GM21515 (cell line): ENCODE measurements at regions not wholly inside any gene's neighbourhood (a gene's known extent, or its start where the extent isn't known, plus 50 kb on each side); places are given as distances from the start of the nearest gene placed in this dataset.

Source experiments
- ATAC-seq: cut with Tn5 transposase; IDR thresholded peaks from one replicate; pipeline ENCODE4 v1.9.1; 2021; ENCODE audit not compliant: unreplicated experiment

DNA sequence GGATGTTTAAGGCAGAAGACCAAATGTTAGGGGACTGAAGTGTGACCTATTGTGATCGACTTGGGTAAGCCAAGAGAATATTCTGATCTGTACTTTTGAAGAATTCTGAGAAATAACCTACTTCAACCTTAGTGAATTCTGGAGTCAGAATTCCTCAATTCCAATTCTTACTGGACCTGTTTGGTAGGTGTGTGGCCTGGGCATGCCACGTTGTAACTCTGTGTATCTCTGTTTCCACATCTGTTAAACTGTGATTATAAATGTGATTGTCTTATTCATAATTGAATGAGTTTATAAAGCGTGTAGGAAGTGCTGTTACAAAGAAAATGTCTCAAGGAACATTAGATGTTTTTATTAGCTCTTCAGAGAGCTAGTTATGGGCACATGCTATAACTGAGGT, 64.5 kb downstream of the TUSC1 start:
- ATAC-seq: no peak

DNA sequence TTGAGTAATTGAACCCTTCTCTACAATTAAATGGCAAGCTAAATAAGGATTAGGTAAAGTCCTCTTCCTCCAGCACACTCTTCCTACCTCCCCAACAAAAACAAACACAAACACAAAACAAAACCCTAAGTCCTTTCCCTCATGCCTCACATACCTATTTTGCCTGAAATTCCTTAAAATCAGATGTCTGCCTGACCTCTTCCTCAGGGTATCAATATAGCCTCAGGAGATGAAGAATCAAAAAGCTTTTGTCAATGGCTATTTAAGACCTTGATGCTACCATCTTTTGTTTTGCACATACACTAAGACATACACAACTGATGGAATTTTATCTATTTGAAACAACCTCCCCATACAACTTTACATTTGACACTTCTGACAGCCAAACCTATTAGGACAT, 75.1 kb downstream of the TUSC1 start:
- no peak for ATAC-seq

DNA sequence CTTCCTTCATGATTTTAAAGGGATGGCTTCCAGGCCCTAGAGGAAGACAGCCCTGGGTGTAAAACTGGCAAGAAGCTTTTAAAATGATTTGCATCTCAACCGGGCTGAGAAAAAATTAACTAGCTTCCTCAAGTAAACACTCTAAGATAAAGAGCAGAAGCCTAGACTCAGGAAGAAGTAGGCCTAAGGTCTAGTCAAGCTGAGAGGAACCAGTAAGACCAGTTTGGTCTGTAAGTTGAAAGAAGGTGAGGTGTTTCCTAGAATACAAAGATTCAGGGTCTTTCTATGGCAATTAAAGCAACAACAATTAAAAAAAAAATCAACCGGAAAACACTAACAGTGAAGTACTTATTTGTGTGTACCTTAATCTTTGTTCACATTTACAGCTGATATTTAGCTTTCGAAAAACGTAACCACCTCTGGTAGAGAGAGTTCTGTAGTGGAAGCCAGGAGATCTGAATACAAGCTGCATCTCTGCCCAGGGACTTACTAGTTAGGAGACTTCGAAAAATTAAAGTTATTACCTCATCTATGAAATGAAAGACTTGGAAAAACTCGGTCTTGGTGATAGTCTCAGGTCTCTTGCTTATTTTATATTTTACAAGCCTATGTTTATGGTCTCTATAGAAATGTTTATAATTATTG, 75.7 kb downstream of the TUSC1 start:
- ATAC-seq: no peak

DNA sequence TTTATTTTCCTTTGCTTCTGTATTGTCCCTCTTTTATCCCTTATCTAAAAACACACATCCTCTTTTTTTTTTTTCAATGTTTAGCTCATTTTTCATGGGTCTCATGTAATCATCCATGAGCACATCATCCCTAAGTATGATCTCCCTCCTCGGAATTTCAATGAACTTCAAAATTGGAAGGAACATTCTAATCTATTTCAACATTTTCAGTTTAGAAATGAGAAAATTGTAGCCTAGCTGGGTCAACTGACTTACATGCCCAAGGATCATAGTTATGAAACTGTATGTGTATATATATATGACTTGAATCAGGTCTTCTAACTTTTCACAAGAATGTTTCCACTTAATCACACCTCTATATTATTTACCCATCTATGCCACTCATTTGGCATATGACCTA, 77.7 kb downstream of the TUSC1 start:
- ATAC-seq: no peak

DNA sequence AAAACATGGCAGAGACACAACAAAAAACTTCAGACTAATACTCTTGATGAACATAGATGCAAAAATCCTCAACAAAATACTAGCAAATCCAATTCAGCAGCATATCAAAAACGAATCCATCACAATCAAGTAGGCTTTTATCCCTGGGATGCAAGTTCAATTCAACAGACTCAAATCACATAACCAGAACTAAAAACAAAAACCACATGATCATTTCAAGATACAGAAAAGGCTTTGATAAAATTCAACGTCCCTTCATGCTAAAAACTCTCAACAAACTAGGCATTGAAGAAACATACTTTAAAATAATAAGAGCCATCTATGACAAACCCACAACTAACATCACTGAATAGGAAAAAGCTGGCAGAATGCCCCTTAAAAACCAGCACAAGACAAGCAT, 93.6 kb downstream of the TUSC1 start:
- no peak for ATAC-seq

DNA sequence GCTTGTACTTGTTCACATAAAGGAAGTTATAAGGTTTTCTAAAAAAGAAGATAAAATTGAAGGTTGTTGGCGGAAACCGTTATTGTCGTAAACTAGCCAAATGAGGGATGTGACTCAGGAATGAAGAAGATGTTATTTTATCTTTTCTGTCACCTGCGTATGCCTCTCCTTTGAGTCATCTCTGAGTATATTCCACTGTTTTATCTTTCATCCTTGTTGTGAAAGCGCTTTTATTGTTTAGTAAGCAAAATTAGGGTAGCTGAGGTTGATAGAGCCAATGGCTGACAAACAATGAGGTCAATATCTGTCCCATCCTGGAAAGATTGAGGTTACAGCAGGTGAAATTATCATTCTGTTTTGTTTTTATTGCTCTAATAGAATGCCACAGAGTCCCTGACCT, 105.0 kb downstream of the TUSC1 start:
- ATAC-seq: no peak

DNA sequence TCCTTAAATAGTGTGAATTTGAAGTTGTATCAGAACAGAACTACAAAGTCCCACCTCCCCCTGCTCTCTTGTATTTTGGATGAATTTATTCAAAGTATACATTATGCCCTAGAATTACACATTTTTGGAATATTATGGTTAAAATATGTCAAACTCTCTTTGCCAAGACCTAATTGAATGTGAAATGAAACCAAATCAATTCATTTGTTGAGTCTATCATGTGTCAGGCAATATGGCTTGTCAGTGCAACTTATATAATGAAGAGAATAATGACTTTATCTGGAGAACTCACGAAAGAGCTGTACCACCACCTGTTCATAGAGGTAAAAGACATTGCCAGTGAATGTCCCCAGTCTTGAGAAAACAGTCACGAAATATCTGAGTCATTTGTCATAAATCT, 106.8 kb downstream of the TUSC1 start:
- no peak for ATAC-seq

DNA sequence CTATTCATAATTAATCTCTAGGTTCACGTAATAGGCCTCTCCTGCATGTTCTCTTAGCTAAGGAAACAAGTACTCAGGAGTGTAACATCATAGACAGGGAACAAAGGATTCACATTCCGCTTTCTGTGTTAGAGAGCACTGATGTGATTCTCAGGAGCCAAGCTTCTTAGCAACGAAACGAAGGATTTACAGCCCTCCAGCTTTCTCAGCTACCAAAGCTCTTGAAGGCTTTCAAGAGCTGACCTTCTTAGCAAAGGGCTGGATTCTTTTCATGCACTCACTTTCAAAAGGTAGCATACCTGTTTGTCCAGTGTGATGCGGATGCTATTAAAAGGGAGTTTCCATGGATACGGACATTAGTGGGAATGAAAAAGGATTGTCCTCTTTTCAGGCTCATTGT, 107.4 kb downstream of the TUSC1 start:
- no peak for ATAC-seq

DNA sequence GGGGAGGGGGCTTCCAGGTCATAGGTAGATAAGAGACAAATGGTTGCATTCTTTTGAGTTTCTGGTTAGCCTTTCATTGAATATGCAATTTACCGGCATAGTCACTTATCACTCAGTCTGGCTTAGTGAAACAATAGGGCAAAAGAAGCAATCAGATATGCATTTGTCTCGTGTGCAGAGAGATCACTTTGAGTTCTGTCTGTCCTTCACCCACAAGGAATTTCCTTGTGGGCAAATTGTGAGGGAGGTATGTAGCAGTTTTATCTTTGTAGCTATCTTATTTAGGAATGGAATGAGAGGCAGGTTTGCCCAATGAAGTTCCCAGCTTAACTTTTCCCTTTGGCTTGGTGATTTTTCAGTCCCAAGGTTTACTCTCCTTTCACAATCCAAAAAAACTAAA, 116.1 kb downstream of the TUSC1 start:
- no peak for ATAC-seq

DNA sequence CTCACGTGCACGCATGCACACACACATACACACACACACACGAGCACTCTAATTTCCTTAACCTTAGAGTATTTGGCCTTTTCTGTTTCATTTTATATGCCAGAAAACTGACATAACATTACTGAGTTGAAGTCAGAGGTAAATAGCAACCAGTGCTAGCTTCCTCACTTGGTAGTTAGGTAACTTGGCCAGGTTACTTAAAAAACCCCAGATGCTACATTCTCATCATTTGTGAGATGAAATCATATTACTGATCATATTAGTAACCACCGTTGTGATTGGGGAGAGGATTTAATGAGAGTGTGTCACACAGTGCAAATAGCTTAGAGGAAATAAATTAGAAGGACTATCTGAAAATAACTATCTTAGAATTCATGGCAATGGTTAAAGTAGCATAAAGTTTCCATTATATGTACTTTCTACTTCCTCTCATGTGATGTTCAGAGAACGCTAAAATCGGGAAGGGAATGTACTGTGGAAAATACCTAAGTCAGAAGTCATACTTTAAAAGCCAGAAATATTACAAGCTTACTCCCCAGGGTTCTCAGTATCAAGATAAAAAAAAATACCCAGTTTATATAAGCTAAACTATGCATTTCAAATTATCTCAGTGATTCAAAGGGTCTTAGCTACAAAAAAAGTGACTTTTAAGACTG, 120.5 kb downstream of the TUSC1 start:
- ATAC-seq: no peak

DNA sequence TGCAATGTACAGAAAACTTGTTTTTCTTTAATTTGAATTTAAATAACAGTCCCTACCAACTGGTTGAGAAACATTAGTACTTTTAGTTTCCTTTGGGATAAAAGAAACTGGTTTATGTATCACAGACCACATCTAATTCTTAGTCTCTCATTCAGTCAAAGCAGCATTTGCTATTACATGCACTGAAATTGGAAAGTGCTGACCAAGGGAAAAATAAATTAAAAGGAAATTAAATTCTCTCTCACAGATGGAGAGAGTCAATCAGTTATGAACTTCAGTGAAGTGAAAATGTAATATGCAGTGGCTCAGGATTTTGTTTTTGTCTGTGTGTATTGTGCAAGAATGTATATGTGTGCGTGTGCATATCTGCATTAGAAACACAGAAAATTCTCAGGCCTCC, 121.7 kb downstream of the TUSC1 start:
- no peak for ATAC-seq

DNA sequence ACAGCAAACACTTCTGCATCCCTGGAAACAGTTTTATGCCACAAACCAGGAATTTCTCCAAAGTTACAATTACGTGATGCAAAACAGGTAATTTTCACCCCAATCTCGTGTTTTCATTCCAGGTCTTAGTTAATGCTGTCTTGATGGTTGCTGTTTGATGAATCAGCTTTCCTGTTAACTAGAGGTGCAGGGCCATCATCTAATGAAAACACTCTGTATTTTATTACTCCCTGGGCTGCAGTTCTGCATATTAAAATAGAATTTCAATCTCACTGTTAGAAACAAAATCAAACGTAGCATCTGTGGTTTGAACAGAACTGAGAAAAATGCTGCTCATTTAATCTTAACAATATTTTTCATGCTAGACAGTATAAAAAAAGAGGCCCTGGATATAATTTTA, 129.4 kb downstream of the TUSC1 start:
- ATAC-seq: no peak

DNA sequence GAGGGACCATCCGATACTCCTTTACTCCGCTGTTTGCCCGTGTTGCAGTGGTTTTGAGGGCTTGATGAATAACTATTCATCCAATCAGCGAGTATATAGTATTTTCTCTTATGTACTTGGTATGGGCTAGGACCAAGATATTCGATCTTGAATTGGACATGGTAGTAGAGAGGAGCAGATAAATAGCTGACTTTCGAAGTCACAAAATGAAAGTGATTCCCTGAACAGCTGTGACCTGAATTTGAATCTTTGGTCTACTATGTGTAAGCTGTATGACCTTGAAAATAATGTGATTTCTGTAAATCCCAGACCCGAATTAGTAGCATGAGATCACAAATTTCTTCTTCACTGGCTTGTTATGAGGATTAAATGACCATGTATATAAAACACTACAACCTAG, 134.4 kb downstream of the TUSC1 start:
- ATAC-seq: no peak

DNA sequence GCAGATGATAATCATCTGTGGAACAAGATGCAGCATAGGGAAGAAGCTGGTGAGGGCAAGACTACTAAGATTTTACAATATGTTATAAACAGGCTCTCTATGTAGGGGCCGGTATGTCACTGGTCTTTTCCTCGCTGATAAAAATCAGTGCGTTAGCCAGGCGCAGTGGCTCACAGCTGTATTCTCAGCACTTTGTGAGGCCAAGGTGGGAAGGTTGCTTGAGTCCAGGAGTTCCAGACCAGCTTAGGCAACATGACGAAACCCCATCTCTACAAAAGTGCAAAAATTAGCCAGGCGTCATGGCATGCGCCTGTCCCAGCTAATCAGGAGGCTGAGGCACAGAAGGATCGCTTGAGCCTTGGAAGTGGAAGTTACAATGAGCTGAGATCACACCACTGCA, 135.9 kb downstream of the TUSC1 start:
- ATAC-seq: no peak

DNA sequence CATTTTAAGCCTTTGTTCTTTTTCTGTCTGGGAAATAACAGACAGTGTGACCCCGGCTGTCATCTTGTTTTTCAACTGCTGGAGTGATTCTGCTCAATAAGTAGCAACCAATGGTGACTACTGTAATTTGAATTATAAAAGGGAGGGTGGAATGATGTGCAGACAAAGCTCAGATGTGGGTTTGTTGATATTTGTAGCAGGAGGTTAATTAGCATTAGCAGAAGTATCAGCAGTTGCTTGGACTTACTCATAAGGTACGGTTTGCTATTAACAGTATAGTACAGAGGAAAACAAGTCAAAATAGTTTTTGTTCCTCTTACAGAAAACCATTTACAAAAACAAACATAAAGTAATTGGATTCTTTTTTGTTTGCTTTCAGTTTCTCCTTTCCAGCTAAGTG, 140.4 kb downstream of the TUSC1 start:
- no peak for ATAC-seq

DNA sequence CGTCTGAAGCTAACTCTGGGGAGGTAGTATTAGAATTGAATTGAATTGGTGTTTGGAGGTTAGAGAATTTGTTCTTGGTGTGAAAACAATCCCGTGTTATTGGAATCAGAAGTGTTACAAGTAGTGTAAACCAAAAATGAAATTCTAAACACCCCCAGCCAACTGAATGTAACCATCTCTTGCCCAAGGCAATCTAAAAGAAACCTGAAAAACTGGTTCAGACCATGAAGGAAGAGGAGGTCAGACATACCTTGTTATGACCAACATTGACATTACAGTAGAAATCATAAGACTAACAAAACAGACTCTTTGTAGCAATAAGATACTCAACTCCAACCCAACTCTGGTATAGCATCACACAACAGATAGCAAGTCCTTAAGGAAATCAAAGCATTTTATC, 159.0 kb downstream of the TUSC1 start:
- ATAC-seq: no peak

DNA sequence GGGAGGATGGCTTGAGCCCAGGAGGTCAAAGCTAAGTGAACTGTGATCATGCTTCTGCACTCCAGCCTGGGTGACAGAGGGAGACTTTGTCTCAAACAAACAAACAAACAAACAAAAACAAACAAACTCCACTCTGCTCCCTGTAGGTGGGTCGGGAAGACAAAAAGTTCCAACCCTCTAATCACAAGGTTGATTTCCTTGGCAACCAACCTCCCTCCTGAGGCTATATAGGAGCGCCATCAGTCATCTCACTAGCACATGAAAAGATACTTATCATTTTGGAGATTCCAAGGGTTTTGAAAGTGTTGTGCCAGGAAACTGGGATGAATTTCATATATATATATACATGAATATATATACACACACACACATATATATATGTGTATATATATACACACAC, 160.5 kb downstream of the TUSC1 start:
- no peak for ATAC-seq

DNA sequence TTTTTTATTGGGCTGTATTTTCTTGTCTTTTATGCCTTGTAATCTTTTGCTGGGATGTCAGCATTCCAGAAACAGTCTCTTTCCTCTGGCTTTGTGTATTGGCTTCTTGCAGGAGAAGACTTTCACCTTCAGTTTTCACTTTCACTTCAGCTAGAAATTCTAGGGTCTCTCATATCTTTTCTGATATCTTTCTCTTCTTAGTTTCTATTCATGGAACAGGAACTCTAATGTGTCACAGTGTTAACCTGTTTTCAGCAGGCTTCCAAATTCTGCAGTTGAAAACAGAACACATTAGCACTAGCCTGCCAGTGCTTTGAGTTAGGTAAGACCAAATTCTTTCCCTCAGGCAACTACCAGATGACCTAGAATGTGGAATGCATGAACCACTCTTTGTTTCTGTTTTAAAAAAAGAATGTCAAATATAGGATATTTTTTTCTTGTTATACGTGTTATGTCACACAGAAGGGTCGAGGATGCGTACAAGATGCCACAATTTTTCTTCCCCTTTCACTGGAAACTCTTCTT, 164.7 kb downstream of the TUSC1 start:
- ATAC-seq: no peak

DNA sequence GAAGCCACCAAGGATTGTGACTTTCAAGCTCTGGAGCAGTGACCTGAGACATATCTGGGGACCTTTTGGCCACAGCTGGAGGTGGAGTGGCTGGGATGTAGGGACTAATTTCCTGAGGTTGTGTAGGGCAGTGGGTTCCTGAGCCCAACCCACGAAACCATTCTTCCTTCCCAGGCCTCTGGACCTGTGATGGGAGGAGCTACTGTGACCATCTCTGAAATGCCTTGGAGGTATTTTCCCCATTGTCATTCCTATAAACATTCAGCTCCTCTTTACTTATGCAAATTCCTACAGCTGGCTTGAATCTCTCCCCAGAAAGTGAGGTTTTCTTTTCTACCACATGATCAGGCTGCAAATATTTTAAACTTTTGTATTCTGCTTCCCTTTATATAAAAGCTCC, 172.6 kb downstream of the TUSC1 start:
- no peak for ATAC-seq

DNA sequence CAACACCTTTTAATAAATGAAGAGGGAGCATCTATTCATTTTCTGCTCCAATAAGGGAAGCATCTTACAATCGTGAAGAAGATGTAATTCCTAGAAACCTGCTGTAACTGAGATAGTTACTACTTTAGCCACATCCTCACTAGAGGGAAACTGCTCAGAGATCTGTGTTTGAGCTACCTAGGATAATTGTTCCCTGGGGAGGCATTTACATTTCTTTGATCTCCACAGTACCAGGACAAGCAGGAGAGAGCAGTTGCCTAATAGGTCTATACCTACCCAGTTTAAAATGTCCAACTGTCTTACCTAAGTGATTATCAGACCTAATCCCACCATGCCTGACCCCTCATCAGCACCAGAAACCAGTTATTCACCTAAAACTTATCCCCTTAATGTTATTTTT, 196.9 kb downstream of the TUSC1 start:
- no peak for ATAC-seq

DNA sequence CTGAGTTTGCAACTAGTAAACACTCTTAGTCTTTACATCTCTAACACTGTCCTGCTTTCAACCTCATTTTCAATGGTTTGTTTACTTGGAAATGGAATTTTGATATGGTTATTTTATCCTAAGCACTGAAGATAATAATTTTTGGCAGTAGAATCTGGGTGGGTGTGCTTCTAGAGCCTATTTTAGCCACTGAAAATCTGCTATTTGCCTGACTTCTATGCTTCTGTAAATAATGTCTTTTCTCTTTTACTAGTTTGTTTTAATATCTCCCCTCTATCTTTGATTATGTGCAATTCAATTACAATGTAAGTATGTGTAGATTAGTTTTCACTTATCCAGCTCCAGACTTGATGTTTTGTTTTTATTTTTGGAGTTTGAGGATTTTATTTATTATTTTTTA, 197.5 kb downstream of the TUSC1 start:
- ATAC-seq: no peak

DNA sequence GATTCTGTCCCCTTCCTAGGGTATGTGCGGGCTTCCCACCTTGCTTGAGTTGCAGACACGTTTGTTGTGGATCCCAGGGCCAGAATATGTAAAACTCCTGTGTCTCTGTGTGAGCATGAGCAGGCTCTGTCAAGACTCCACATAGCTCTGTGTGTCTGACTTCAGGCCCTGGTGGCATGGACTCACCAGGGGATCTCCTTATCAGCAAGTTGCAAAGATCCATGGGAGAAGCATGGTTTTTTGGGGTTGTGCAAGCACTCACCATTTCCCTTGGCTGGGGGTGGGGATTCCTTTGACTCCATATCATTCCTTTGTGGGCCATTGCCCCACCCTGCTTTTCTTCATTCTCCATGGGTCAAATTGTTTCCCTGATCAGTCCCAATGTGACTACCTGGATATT, 205.6 kb downstream of the TUSC1 start:
- no peak for ATAC-seq

DNA sequence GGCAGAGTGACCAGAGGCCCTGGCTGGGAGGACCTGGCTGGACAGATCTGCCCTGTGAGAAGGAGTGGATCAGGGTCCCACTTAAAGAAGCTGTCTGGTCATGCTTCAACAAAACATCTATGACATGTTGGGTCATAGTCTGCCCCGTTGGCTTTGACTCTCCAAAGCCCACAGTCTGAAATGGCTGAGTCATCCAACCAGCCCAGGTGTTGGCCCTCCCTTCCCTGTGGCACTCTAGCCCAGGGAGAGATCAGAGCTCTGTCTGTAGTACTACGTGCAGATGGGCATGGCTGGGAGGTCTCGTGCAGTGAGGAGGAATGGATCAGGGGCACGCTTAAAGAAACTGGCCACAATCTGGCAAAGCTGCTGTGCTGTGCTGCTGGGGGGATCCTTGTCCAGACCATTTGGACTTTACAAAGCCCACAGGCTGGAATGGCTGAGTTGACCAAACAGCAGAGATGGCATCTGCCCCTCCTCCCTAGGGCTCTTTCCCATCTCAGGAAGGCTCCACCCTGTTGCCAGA, 206.1 kb downstream of the TUSC1 start:
- ATAC-seq: no peak
